EL (cell line): ENCODE measurements at regions not wholly inside any gene's neighbourhood (a gene's known extent, or its start where the extent isn't known, plus 50 kb on each side); places are given as distances from the start of the nearest gene placed in this dataset.
"Not testable (repeated sequence)": the region's sequence is repeated elsewhere in the genome, so short reads cannot be mapped to it uniquely, and the experiment has no call there.

Experiments
- DNase-seq: peaks from one replicate; pipeline ENCODE4 v3.0.0-alpha.2; 2016

- DNase-seq: no peak
Measured at GRCh38 chr2:72078773-72079172, 68.9 kb downstream of the CYP26B1 start.

- DNase-seq: no peak
Measured at GRCh38 chr2:72077702-72078169, 69.9 kb downstream of the CYP26B1 start.

DNA sequence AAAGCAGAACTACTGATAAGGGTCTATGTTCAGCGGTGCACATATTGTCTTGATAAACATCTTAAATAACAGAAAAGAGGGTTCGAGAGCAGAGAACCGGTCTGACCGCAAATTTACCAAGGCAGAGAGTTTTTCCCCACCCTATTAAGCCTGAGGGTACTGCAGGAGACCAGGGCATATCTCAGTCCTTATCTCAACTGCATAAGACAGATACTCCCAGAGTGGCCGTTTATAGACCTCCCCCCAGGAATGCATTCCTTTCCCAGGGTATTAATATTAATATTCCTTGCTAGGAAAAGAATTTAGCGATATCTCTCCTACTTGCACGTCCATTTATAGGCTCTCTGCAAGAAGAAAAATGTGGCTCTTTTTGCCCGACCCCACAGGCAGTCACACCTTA lies 74.3 kb downstream of the CYP26B1 start:
- not testable (repeated sequence) for DNase-seq

DNA sequence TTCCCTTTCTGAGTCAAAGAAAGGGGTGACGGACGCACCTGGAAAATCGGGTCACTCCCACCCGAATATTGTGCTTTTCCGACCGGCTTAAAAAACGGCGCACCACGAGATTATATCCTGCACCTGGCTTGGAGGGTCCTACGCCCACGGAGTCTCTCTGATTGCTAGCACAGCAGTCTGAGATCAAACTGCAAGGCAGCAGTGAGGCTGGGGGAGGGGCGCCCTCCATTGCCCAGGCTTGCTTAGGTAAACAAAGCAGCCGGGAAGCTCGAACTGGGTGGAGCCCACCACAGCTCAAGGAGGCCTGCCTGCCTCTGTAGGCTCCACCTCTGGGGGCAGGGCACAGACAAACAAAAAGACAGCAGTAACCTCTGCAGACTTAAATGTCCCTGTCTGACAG lies 83.5 kb downstream of the CYP26B1 start:
- DNase-seq: not testable (repeated sequence)

GRCh38 chr2:72062336-72062735 lies 85.3 kb downstream of the CYP26B1 start:
- DNase-seq: no peak

GRCh38 chr2:72057308-72057707 lies 90.4 kb downstream of the CYP26B1 start:
- no peak for DNase-seq

DNA sequence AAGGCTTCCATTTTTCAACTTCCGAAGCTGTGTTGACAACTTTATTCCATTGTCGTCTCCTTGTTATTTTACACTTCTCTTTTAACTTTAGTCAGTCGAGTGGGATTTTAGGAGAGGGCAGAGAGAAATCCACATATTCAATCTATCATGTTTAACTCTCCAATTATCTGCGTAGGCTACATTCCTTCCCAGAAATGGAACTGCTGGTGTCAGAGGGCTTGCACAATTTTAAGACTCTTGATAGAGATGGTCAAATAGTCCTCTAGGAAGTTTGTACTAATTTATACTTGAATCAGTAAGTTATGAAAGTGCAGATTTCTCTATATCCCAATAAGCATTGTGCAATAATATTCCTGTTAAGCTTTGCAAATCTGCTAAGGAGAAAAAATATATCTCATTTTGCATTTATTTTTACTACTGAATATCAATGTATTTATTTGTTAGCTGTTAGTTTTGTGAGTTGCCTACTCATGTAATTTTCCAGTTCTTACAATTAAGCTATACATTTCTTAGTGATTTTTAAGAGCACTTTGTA lies 95.6 kb downstream of the CYP26B1 start:
- no peak for DNase-seq

GRCh38 chr2:72051204-72051603 lies 96.5 kb downstream of the CYP26B1 start:
- DNase-seq: no peak

GRCh38 chr2:72050734-72051133 lies 96.9 kb downstream of the CYP26B1 start:
- DNase-seq: no peak

DNA sequence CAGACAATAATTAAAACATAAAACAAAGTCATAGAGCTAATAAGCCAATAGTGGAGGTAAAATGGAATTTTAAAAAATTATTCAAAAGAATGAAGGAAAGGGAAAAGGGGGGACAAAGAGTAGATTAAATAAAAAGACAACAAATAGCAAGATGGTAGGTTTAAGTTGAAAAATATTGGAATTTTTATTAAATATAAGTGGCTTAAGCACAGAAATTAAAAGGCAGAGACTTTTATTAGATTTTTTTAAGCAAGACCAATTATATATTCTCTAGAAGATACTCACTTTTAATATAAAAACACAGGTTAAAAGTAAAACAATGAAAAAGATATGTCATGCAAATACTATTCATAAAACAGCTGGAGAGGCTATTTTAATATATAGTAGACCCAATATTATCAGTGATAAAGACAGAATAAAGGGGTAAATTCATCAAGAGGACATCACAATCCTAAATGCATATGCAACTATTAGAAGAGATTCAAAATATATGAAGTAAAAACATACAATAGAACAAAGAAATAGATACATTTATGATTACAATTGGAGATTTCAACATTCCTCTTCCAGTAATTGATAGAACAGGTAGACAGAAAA lies 98.7 kb downstream of the CYP26B1 start:
- DNase-seq: no peak

- DNase-seq: no peak
Measured at GRCh38 chr2:72043985-72044384, 103.7 kb downstream of the CYP26B1 start.

DNA sequence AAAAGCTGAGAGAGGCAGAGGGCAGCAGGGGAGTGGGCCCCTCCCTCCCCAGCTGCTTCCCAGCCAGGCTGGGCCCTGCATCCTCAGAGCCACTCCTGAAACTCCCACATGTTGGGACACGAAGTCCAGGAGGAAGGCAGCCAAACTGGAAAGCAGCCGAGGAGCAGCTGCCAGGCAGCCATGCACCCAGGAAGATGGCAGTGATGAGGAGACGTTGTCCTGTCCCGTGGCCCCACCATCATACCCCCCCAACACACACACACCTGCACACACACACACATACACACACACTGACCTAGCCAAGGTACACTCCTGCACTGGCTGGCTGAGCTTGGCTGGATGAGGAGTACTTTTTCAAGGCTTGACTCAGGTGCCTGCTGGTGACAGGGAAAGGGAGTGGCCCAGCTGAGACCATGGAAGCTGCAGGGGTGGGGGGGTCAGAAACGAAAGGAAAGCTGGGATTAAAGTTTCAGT lies 106.0 kb downstream of the CYP26B1 start:
- no peak for DNase-seq

GRCh38 chr2:72040629-72041571 lies 106.8 kb downstream of the CYP26B1 start:
- no peak for DNase-seq

DNA sequence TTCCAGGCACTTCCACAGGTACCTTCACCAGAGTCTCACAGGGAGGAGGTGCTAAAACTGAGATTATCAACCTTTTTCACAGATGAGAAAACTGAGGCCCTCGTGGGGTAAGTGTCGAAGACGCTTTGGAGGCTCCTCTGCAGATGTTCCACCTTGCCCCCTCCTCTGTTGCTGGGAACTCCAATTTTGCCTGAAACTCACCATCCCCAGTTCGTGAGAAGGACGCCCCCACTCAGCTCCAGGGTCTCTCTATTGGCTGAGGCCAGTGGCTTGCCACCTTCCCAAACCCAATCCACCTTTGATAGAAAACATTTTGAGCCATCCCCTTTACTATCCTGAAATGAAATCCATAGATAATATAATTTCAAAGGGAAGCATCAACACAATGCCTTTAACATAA lies 109.1 kb downstream of the CYP26B1 start:
- DNase-seq: no peak

DNA sequence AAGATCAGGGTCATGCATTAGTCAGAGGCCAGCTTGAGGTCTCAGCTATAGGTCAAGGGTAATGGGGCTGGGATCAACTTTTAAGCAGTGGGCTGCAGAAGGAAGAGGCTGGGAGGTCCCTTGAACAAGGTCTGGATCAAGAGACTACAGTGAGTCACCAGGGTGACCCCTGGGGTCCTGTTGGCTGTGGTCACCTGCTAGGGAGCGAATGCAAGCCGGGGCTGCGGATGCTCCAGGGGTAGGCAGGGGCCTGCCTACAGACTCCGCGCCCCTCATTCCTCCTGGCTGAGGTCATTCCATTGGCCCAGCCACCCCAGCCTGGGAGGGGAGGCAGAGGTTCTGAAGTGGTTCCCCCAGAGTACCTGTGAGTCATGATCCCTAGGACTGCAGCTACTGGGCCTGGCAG lies 110.4 kb downstream of the CYP26B1 start:
- DNase-seq: peak; percentile 13

DNA sequence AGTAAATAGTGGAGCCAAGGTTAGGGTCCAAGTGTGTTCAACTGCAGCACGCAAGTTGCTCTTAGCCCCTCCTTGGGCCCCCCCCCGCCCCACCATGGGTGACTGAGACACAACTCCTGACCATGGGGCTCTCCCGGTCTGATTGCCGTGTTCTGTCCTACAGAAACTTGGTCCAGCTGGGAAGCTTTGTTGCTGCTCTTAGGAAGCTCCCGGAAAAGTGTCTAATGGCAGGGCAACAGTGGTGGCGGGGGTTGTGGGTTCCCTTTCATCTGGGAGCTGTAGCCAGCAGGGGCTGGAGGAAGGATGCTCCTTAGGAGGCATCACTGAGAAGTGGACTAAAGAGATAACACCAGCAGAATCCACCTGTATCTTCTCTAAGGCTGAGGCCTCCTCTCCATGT lies 111.1 kb downstream of the CYP26B1 start:
- DNase-seq: no peak

DNA sequence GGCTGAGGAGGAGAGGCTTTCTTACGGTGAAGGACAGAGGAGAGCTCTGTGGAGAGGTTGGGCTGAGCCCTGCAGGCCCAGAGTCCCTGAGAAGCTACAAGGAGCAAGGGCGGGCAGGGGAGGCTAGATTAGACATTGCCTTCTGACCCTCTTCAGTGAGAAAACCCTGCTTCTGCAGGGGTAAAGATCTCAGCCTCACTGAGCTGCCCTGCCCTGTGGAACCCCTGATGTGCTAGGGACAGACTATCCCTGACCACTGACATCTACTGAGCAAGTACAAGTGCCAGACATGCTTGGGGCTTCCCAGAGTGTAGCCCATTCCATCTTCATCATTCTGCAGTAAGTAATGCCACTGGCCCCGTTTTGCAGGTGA lies 111.5 kb downstream of the CYP26B1 start:
- no peak for DNase-seq

DNA sequence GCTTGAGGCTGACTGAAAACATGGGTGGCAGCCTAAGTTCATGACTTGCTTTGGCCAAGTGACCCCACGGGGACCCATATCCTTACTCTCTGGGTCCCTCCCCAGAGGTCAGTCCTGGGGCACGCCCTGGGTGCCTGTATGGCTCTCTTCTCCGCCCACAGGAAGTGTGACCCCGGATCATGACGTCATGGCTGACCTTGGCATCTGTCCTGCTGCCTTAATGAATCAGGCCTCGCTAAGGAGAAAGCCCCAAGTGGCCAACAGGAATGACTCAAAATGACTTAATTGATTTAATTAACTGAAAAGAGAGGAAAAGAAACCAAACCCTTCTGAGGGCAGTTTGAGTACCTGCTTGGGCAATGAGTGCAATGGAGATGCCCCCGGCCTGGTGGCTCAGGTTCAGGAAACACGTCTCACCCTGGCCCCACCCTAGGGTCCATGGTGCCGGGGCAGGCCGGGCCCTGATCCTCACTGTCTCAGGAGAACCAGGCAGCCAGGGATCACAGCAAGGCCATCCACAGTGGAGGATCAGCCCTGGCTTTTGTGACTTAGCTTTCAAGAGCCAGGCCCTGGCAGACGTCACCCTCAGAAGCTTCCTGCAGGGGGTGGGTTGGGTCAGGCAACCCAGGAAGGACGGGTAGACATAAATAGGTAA lies 112.0 kb downstream of the CYP26B1 start:
- DNase-seq: peak; percentile 43

- DNase-seq: no peak
Measured at GRCh38 chr2:72034353-72035095, 113.1 kb downstream of the CYP26B1 start.

DNA sequence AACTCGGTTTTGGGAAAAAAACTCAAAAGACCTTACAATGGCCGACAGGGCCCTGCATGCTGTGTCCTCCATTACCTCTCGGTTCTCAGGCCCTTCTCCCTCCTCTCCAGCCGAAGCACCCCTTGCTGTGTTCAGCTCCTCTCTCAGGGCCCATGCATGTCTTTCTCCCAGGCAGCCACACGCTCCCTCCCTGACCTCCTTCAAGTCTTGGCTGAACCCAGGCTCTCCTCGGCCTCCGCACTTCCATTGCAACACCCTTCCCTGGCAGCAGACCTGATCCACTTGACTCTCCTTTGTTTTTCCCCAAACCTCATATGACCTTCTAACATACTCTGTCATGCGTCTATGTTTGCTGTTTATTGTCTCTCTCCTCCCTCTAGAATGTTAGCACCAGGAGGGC lies 114.0 kb downstream of the CYP26B1 start:
- DNase-seq: no peak

- DNase-seq: no peak
Measured at GRCh38 chr2:72032481-72033041, 115.1 kb downstream of the CYP26B1 start.
